HL-60 (cell line): ENCODE measurements at regions not wholly inside any gene's neighbourhood (a gene's known extent, or its start where the extent isn't known, plus 50 kb on each side); places are given as distances from the start of the nearest gene placed in this dataset.

Experiments
- CTCF ChIP-seq: IDR thresholded peaks from one replicate; pipeline ENCODE4 v1.5.1; 2011; ENCODE audit warnings: low read length, control low read depth, inconsistent platforms; ENCODE audit not compliant: insufficient read depth
- GABPA ChIP-seq: IDR thresholded peaks from 2 replicates; pipeline ENCODE4 v1.6.1; 2012; ENCODE audit warnings: low read depth
- REST ChIP-seq: IDR thresholded peaks from 2 replicates; pipeline ENCODE4 v1.6.1; 2012; ENCODE audit warnings: low read depth; ENCODE audit not compliant: insufficient replicate concordance

- TF ChIP-seq CTCF (no peak), REST (no peak), GABPA (no peak)
Measured at GRCh38 chr20:24783631-24784492, 165.2 kb upstream of the CST7 start.
